GM21723 (cell line): ENCODE measurements at regions not wholly inside any gene's neighbourhood (a gene's known extent, or its start where the extent isn't known, plus 50 kb on each side); places are given as distances from the start of the nearest gene placed in this dataset.
"Not testable (repeated sequence)": the region's sequence is repeated elsewhere in the genome, so short reads cannot be mapped to it uniquely, and the experiment has no call there.

Source experiments
- ATAC-seq: cut with Tn5 transposase; IDR thresholded peaks from one replicate; pipeline ENCODE4 v1.9.1; 2021; ENCODE audit warnings: mild to moderate bottlenecking, moderate library complexity; ENCODE audit not compliant: unreplicated experiment

DNA sequence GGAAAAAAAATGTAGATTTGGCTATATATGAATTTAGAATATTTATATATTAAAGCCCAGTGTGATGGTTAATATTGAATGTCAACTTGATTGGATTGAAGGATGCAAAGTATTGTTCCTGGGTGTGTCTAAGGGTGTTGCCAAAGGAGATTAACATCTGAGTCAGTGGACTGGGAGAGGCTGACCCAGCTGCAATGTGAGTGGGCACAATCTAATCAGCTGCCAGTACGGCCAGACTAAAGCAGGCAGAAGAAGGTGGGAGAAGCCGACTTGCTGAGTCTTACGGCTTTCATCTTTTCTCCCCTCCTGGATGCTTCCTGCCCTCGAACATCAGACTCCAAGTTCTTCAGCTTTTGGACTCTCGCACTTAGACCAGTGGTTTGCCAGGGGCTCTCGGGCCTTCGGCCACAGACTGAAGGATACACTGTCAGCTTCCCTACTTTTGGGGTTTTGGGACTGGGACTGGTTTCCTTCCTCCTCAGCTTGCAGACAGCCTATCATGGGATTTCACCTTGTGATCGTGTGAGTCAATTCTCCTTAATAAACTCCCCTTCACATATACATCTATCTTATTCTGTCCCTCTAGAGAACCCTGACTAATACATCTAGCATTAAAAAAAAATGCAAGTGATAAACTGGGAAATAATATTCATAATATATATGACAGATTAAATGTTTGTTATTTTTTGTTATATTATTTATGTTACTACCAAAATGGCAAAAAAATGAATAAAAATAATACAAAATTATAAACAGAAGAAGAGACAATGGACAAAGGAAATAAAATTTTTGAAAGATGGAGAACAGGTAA, 122.4 kb downstream of the DLEU7 start:
- ATAC-seq = no peak

DNA sequence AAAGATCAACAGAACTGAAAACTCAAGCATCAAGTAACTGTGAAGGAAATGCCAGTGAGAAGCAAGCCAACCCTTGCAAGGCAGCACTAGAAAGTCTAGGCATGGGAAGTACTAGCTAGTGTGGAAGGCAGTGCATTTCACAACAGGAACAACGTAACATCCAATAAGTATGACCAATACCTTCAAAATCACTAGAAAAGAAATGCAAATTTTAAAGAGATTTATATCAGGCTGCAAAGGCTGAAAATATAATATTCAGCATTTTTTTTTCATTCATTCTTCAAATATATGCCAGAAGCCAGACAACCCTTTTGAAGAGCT, 121.9 kb downstream of the DLEU7 start:
- ATAC-seq = no peak

DNA sequence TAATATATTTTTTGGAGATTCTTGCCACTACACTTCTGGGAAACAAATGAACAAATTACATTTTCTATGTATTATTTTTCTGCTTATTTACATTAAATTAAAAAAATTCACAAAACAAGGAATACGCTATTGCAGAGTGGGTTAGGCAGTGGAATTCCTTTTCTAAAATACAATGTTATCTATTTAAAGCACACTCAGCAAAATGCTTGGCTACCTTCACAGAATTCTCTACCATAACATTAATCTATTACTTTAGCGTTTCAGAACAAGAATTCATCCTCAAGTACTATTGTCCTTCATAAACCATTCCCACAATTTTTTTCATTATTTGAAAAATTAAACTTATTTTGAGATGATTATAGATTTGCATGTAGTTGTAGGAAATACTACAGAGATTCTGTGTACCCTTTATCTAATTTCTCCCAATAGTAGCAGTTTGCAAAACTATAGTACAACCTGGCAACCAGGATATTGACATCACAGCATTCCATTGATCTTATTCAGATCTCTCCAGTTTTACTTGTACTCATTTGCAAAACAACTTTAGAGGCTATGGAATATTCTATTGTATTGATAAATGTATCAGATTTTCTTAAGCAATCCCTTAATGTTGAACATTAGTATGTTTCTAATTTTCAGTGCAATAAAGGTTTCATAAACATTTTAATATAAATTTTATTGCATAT, 120.9 kb downstream of the DLEU7 start:
- no peak for ATAC-seq

GRCh38 chr13:50724438-50724837, 119.1 kb downstream of the DLEU7 start:
- ATAC-seq = no peak

DNA sequence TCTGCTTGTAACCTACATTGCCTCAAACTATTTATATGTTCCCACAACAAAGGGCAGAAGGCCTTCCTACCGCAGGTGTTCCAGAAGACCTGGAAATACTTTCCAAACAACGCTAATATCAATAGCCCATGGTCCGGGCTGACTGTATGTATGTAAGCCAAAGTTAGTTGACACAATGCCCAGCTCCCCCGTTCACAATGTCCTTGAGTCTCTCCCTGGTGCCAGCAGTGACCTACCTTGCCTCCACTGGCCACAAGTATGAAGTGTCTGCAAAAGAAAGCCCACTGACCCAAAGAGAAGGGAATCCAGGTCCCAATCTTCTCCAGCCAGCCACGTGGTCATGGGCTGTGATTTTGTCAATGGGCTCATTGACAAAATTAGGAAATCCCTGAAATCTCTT, 118.6 kb downstream of the DLEU7 start:
- ATAC-seq = no peak

GRCh38 chr13:50726164-50726563, 117.3 kb downstream of the DLEU7 start:
- ATAC-seq = no peak

GRCh38 chr13:50729177-50729576, 114.3 kb downstream of the DLEU7 start:
- ATAC-seq = no peak

- no peak for ATAC-seq
Observed at GRCh38 chr13:50730496-50731351, 112.8 kb downstream of the DLEU7 start.

DNA sequence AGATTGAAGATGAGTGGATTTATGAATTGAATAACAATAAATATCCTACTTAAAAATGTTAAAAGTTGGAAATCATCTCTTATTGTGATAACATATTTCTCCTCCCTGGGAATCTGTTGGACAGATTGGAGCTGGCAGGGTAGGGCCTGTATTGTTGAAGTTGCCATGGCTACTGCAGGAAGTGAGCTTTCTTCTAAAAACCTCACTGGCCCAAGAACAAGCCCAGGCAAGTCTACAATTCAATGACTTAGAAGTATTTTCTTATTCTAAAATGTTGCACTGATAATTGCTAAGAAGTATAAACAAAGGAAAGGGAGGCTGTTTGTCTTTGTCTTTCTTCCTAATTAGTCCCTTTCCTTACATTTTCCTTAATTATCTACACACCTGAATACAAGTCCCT, 112.1 kb downstream of the DLEU7 start:
- no peak for ATAC-seq

GRCh38 chr13:50732712-50733111, 110.8 kb downstream of the DLEU7 start:
- ATAC-seq = no peak

GRCh38 chr13:50733392-50733791, 110.1 kb downstream of the DLEU7 start:
- no peak for ATAC-seq

DNA sequence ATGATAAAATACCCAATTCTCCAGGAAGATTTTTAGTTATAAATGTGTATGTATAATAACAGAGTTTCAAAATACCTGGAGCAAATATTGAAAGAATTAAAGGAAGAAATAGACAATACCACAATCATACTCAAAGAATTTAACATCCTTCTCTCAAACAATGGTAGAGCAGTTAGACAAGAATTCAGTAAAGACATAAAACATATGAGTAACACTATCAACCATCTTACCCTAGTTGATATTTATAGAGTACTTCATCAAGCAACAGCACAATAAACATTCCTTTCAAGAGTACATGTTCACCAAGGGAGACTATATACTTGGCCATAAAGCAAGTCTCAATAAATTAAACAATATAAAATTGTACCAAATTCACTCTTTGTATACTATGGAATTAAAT, 108.4 kb downstream of the DLEU7 start:
- no peak for ATAC-seq

- ATAC-seq = no peak
Observed at GRCh38 chr13:50740052-50740741, 103.3 kb downstream of the DLEU7 start.

DNA sequence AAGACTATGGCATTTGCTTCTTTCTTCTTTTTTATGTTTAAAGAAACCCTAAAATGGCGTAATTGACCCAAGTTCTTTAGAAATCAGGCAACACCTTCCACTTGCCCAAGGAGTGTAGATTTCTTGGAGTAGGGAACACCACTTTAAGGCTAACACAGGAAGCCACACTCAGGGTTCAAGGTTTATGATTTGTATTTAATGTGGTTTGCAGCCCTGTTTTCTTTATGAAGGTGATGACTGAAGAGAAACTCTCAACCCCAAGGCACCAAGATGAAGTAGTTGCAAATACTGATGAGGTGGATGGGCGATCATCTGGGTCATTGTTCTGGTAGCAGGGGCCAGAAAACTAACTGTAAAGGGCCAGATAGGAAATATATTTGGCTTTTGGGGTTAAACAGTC, 101.1 kb downstream of the DLEU7 start:
- ATAC-seq = no peak

DNA sequence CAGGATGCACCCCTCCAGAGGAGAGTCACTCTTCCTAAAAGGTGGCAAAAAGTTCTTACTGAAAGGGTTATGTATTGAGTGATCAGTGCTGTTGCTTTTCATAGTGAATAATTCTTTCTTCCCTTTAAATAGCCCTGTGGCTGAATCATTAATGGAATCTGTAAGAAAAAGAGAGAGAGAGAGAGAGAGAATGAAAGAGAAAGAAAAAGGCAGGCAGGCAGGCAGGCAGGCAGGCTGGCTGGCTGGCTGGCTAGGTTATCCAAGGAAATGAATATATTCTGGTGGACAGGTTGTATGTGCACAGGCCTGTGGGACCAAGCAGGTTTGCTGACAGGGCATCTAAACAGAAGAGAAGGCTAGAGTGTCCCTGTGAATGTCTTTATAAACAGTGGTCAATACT, 100.5 kb downstream of the DLEU7 start:
- no peak for ATAC-seq

- ATAC-seq = no peak
Observed at GRCh38 chr13:50744116-50744660, 99.3 kb downstream of the DLEU7 start.

DNA sequence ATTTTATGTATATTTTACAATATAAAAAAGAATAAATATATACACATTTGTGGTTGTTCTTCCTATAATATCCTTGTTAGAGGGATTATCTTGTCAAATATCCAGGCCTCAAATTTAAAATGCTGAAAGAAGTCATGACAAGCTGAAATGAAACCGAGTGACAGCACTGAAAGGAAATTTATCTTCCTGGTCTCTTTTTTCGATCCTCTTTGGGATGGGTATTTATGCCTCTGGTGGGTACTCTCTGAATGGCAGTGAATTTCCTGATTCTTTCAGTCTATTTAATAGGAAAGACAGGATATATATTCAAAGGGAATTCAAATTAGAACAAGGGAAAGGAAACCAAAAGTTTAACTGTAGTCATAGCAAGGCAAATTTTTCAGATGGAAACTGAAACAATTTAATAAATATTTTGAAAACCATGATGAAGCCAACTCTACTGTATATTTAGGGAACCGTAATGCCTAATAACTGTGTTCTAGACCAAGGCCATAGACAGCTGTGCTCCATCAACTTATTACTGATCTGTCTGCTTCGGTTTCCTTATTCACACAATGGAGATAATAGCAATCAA, 97.9 kb downstream of the DLEU7 start:
- no peak for ATAC-seq

- no peak for ATAC-seq
Observed at GRCh38 chr13:50747737-50748350, 95.6 kb downstream of the DLEU7 start.

DNA sequence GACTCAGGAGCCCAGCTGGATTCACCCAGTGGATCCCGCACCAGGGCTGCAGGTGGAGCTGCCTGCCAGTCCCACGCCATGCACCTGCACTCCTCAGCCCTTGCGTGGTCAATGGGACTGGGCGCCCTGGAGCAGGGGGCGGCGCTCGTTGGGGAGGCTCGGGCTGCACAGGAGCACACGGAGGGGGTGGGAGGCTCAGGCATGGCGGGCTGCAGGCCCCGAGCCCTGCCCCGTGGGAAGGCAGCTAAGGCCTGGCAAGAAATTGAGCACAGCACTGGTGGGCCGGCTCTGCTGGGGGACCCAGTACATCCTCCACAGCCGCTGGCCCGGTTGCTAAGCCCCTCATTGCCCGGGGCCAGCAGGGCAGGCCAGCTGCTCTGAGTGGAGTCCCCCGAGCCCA, 90.3 kb downstream of the DLEU7 start:
- ATAC-seq = not testable (repeated sequence)
